H9 (cell line): ENCODE measurements at regions not wholly inside any gene's neighbourhood (a gene's known extent, or its start where the extent isn't known, plus 50 kb on each side); places are given as distances from the start of the nearest gene placed in this dataset.

Experiments
- DNase-seq: peaks from one replicate; pipeline ENCODE4 v3.0.0-alpha.2; 2017
- H2AFZ ChIP-seq: one replicate; pipeline ENCODE4 v1.6.1; 2013; ENCODE audit warnings: mild to moderate bottlenecking, low read length, control low read depth, moderate library complexity
- H2AK5ac ChIP-seq: 2 replicates; pipeline ENCODE4 v1.6.1; 2013; ENCODE audit warnings: low read length, control low read depth, mixed read lengths; ENCODE audit not compliant: insufficient read length
- H2BK120ac ChIP-seq: one replicate; pipeline ENCODE4 v1.6.1; 2013; ENCODE audit warnings: low read depth, mild to moderate bottlenecking, low read length, control low read depth, inconsistent platforms; ENCODE audit not compliant: poor library complexity, severe bottlenecking
- H2BK12ac ChIP-seq: 2 replicates; pipeline ENCODE4 v1.6.1; 2013; ENCODE audit warnings: low read length, control low read depth, mixed read lengths, low read depth; ENCODE audit not compliant: insufficient read length
- H2BK15ac ChIP-seq: 2 replicates; pipeline ENCODE4 v1.6.1; 2013; ENCODE audit warnings: low read depth, low read length, control low read depth
- H2BK20ac ChIP-seq: one replicate; pipeline ENCODE4 v1.6.1; 2013; ENCODE audit warnings: low read depth, mild to moderate bottlenecking, low read length, control low read depth, inconsistent platforms; ENCODE audit not compliant: poor library complexity, severe bottlenecking
- H2BK5ac ChIP-seq: 2 replicates; pipeline ENCODE4 v1.6.1; 2013; ENCODE audit warnings: low read length, control low read depth, mixed read lengths; ENCODE audit not compliant: insufficient read length
- H3K14ac ChIP-seq: 2 replicates; pipeline ENCODE4 v1.6.1; 2013; ENCODE audit warnings: low read length, control low read depth; ENCODE audit not compliant: insufficient read depth
- H3K18ac ChIP-seq: 2 replicates; pipeline ENCODE4 v1.6.1; 2013; ENCODE audit warnings: low read depth, mild to moderate bottlenecking, mixed read lengths, low read length, control low read depth; ENCODE audit not compliant: insufficient read length
- H3K23ac ChIP-seq: 2 replicates; pipeline ENCODE4 v1.6.1; 2013; ENCODE audit warnings: low read length, control low read depth, mixed read lengths, low read depth; ENCODE audit not compliant: insufficient read length
- H3K23me2 ChIP-seq: 2 replicates; pipeline ENCODE4 v1.6.1; 2013; ENCODE audit warnings: low read depth, mild to moderate bottlenecking, mixed read lengths, low read length, control low read depth; ENCODE audit not compliant: insufficient read length, poor library complexity, severe bottlenecking
- H3K27ac ChIP-seq: 2 replicates; pipeline ENCODE4 v1.5.1; 2013; ENCODE audit warnings: low read length, control low read depth, mixed read lengths, low read depth; ENCODE audit not compliant: insufficient read length
- H3K27me3 ChIP-seq: 2 replicates; pipeline ENCODE4 v1.6.1; 2013; ENCODE audit warnings: low read length, control low read depth, inconsistent platforms; ENCODE audit not compliant: insufficient read depth
- H3K4ac ChIP-seq: 2 replicates; pipeline ENCODE4 v1.6.1; 2013; ENCODE audit warnings: low read depth, mild to moderate bottlenecking, control low read depth, inconsistent platforms, low read length, moderate library complexity
- H3K4me1 ChIP-seq: 2 replicates; pipeline ENCODE4 v1.6.1; 2013; ENCODE audit warnings: low read length, control low read depth, inconsistent platforms; ENCODE audit not compliant: insufficient read depth
- H3K4me2 ChIP-seq: 2 replicates; pipeline ENCODE4 v1.6.1; 2013; ENCODE audit warnings: low read length, control low read depth, mixed read lengths; ENCODE audit not compliant: insufficient read length, insufficient read depth
- H3K56ac ChIP-seq: 2 replicates; pipeline ENCODE4 v1.6.1; 2013; ENCODE audit warnings: low read depth, mild to moderate bottlenecking, mixed read lengths, low read length, control low read depth; ENCODE audit not compliant: insufficient read length
- H3K79me1 ChIP-seq: 2 replicates; pipeline ENCODE4 v1.6.1; 2013; ENCODE audit warnings: low read depth, mild to moderate bottlenecking, moderate library complexity, low read length, control low read depth, inconsistent platforms; ENCODE audit not compliant: insufficient read depth, poor library complexity, severe bottlenecking
- H3K79me2 ChIP-seq: 2 replicates; pipeline ENCODE4 v1.6.1; 2013; ENCODE audit warnings: low read length, control low read depth, inconsistent platforms; ENCODE audit not compliant: insufficient read depth
- H3K9ac ChIP-seq: 2 replicates; pipeline ENCODE4 v1.6.1; 2013; ENCODE audit warnings: low read length, control low read depth, mixed read lengths; ENCODE audit not compliant: insufficient read length; ENCODE audit errors: extremely low read depth
- H3K9me3 ChIP-seq: one replicate; pipeline ENCODE4 v1.6.1; 2013; ENCODE audit warnings: low read depth, low read length, inconsistent platforms; ENCODE audit not compliant: control insufficient read depth
- H3T11ph ChIP-seq: one replicate; pipeline ENCODE4 v1.6.1; 2013; ENCODE audit warnings: mild to moderate bottlenecking, low read length, control low read depth, inconsistent platforms
- H4K20me1 ChIP-seq: one replicate; pipeline ENCODE4 v1.6.1; 2013; ENCODE audit not compliant: control insufficient read depth, insufficient read length, insufficient read depth
- H4K5ac ChIP-seq: 2 replicates; pipeline ENCODE4 v1.6.1; 2013; ENCODE audit warnings: low read depth, mild to moderate bottlenecking, mixed read lengths, low read length, control low read depth; ENCODE audit not compliant: insufficient read length
- H4K8ac ChIP-seq: replicated peaks from 2 replicates; pipeline ENCODE4 v1.6.1; 2013; ENCODE audit warnings: low read length, control low read depth, mixed read lengths, low read depth; ENCODE audit not compliant: insufficient read length
- H4K91ac ChIP-seq: 2 replicates; pipeline ENCODE4 v1.6.1; 2013; ENCODE audit warnings: low read depth, mild to moderate bottlenecking, moderate library complexity, mixed read lengths, low read length, control low read depth; ENCODE audit not compliant: insufficient read length
- H3K27ac Mint-ChIP-seq, 3 experiments: 2 replicates in 2 of 3; 3 replicates in 1 of 3; pipeline ENCODE4 v1.8.0; 2020 to 2021; ENCODE audit warnings: mixed read lengths in 3 of 3, mild to moderate bottlenecking in 1 of 3, moderate library complexity in 1 of 3
- H3K27me3 Mint-ChIP-seq: 2 replicates; pipeline ENCODE4 v1.8.0; 2021; ENCODE audit warnings: low read depth, mild to moderate bottlenecking, moderate library complexity, mixed read lengths
- H3K36me3 Mint-ChIP-seq, 3 experiments: 2 replicates in 2 of 3; 3 replicates in 1 of 3; pipeline ENCODE4 v1.8.0; 2020 to 2021; ENCODE audit warnings: low read depth in 3 of 3, mixed read lengths in 3 of 3; ENCODE audit not compliant: insufficient read depth in 1 of 3
- H3K4me1 Mint-ChIP-seq, 2 experiments: 2 replicates each; pipeline ENCODE4 v1.8.0; 2020; ENCODE audit warnings: mixed read lengths in 2 of 2
- H3K4me3 Mint-ChIP-seq, 2 experiments: 2 replicates in 1 of 2; 3 replicates in 1 of 2; pipeline ENCODE4 v1.8.0; 2020 to 2021; ENCODE audit warnings: mild to moderate bottlenecking in 2 of 2, mixed read lengths in 2 of 2, moderate library complexity in 1 of 2
- H3K9me3 Mint-ChIP-seq, 2 experiments: 2 replicates in 1 of 2; 3 replicates in 1 of 2; pipeline ENCODE4 v1.8.0; 2020; ENCODE audit warnings: mild to moderate bottlenecking in 2 of 2, mixed read lengths in 2 of 2, moderate library complexity in 1 of 2
- CTCF ChIP-seq: fragments of 200-600 bp; sonication (generic); conservative IDR thresholded peaks from 3 replicates; pipeline ENCODE4 v1.8.0; 2021; ENCODE audit warnings: antibody characterized with exemption, mild to moderate bottlenecking
- WGBS: extraction: QIAGEN DNeasy Blood & Tissue Kit; methylation state at CpG from one replicate; pipeline ENCODE4 v1.1.7; 2013; ENCODE audit warnings: missing lambda C conversion rate, low lambda C conversion rate, mixed read lengths; ENCODE audit not compliant: insufficient read length; ENCODE audit errors: extremely low coverage; 5-methylcytosine and 5-hydroxymethylcytosine counted together

- Histone ChIP-seq H4K91ac (no peak overlapping the region), H3K27me3 (no peaks in the 10 kb centered on the region), H3K9ac (no peak overlapping the region), H2AFZ (no peak overlapping the region), H4K20me1 (no peaks in the 10 kb centered on the region), H2BK120ac (no peak overlapping the region), H4K8ac (no peak overlapping the region), H3K27ac (no peak overlapping the region), H3K4me2 (no peak overlapping the region), H3K4me1 (no peaks in the 10 kb centered on the region; the same call in 1 of the 2 replicates), H3K79me1 (no peaks in the 10 kb centered on the region), H3K4ac (no peak overlapping the region), H3K23me2 (no peaks in the 10 kb centered on the region), H3T11ph (no peak overlapping the region), H3K14ac (no peak overlapping the region), H3K56ac (no peak overlapping the region), H3K9me3 (no peaks in the 10 kb centered on the region), H2BK5ac (no peak overlapping the region), H2BK12ac (no peak overlapping the region), H2BK20ac (no peak overlapping the region), H3K18ac (no peak overlapping the region), H4K5ac (no peak overlapping the region), H2AK5ac (no peak overlapping the region), H2BK15ac (no peak overlapping the region), H3K79me2 (no peaks in the 10 kb centered on the region), H3K23ac (no peak overlapping the region)
- no peak overlapping the region for H3K4me3 Mint-ChIP-seq
- H3K9me3 Mint-ChIP-seq: no peaks in the 10 kb centered on the region
- WGBS: no CpG with 5 or more reads among the region's 1 CpG
- no peak for TF ChIP-seq CTCF
- no peak overlapping the region for H3K27ac Mint-ChIP-seq
- H3K36me3 Mint-ChIP-seq: no peaks in the 10 kb centered on the region
- H3K27me3 Mint-ChIP-seq: no peaks in the 10 kb centered on the region; the same call in 1 of the 2 replicates
- no peak for DNase-seq
- H3K4me1 Mint-ChIP-seq: peaks cover 28 to 34% of the 10 kb centered on the region in 2 experiments
Measured at GRCh38 chr3:124516333-124516732, 213.9 kb upstream of the UMPS start.
